Lower leg skin (tissue), 3 donors: ENCODE measurements at regions not wholly inside any gene's neighbourhood (a gene's known extent, or its start where the extent isn't known, plus 50 kb on each side); places are given as distances from the start of the nearest gene placed in this dataset.

Source experiments
- CTCF ChIP-seq, 3 donors: fragments of 450-650 bp; IDR thresholded peaks; one replicate each; pipeline ENCODE4 v1.5.1; 2016; ENCODE audit warnings: antibody characterized with exemption in 3 of 3, mild to moderate bottlenecking in 3 of 3, moderate library complexity in 2 of 3
- POLR2A ChIP-seq, 2 donors: fragments of 450-650 bp; IDR thresholded peaks; one replicate each; pipeline ENCODE4 v1.6.1; 2016 to 2017; ENCODE audit warnings: antibody characterized with exemption in 2 of 2, mild to moderate bottlenecking in 1 of 2, moderate library complexity in 1 of 2

GRCh38 chr3:182149594-182149993 is 437.9 kb downstream of the SOX2 start:
- no peak for TF ChIP-seq POLR2A (IDR thresholded peaks at IDR 0.05)
- no peak for TF ChIP-seq CTCF (IDR thresholded peaks at IDR 0.05)
